PFSK-1 (cell line): ENCODE measurements at regions not wholly inside any gene's neighbourhood (a gene's known extent, or its start where the extent isn't known, plus 50 kb on each side); places are given as distances from the start of the nearest gene placed in this dataset.

Experiments used
- FOXP2 ChIP-seq: optimal IDR thresholded peaks from 2 replicates; pipeline ENCODE3; 2011; ENCODE audit warnings: borderline replicate concordance, control low read depth, inconsistent platforms; ENCODE audit not compliant: insufficient read depth; ENCODE audit errors: extremely low read length, extremely low read depth
- POLR2AphosphoS5 ChIP-seq: IDR thresholded peaks from 2 replicates; pipeline ENCODE4 v1.6.1; 2012; ENCODE audit warnings: low read depth, mild to moderate bottlenecking, control low read depth, low read length, moderate library complexity
- REST ChIP-seq, 2 experiments: IDR thresholded peaks; 2 replicates each; pipeline versions ENCODE4 v1.6.1 to v1.8.0; 2011 to 2012; ENCODE audit warnings: low read depth in 2 of 2, low read length in 2 of 2, control low read depth in 1 of 2, inconsistent platforms in 1 of 2, mild to moderate bottlenecking in 1 of 2, moderate library complexity in 1 of 2; ENCODE audit not compliant: insufficient read depth in 1 of 2
- SIN3A ChIP-seq: IDR thresholded peaks from 2 replicates; pipeline ENCODE4 v1.6.1; 2012; ENCODE audit warnings: mild to moderate bottlenecking, low read length, moderate library complexity, borderline replicate concordance; ENCODE audit not compliant: insufficient read depth
- TAF1 ChIP-seq: IDR thresholded peaks from 2 replicates; pipeline ENCODE4 v1.6.1; 2012; ENCODE audit warnings: low read length, control low read depth, borderline replicate concordance; ENCODE audit not compliant: insufficient read depth

- TF ChIP-seq REST (IDR thresholded peaks at IDR 0.05; ENCODE audit: insufficient read depth in 1 of 2, low read depth in 2 of 2, low read length in 2 of 2) (no peak), POLR2AphosphoS5 (no peak), FOXP2 (no peak), TAF1 (no peak), SIN3A (no peak)
Observed at GRCh38 chr9:90021216-90021906, 416.5 kb downstream of the GADD45G start.

GRCh38 chr9:90022474-90022873 lies 417.7 kb downstream of the GADD45G start:
- TF ChIP-seq TAF1, result no peak
- TF ChIP-seq FOXP2, result no peak
- TF ChIP-seq POLR2AphosphoS5, result no peak
- no peak for TF ChIP-seq SIN3A
- TF ChIP-seq REST (IDR thresholded peaks at IDR 0.05; ENCODE audit: insufficient read depth in 1 of 2, low read depth in 2 of 2, low read length in 2 of 2), result no peak

GRCh38 chr9:90023861-90024260 lies 419.0 kb downstream of the GADD45G start:
- TF ChIP-seq SIN3A (no peak), FOXP2 (no peak), POLR2AphosphoS5 (no peak), REST (IDR thresholded peaks at IDR 0.05; ENCODE audit: insufficient read depth in 1 of 2, low read depth in 2 of 2, low read length in 2 of 2) (no peak), TAF1 (no peak)

GRCh38 chr9:90024409-90024808 lies 419.6 kb downstream of the GADD45G start:
- TF ChIP-seq TAF1 (no peak), SIN3A (no peak), REST (IDR thresholded peaks at IDR 0.05; ENCODE audit: insufficient read depth in 1 of 2, low read depth in 2 of 2, low read length in 2 of 2) (no peak), POLR2AphosphoS5 (no peak), FOXP2 (no peak)

GRCh38 chr9:90024823-90025222 lies 420.0 kb downstream of the GADD45G start:
- no peak for TF ChIP-seq TAF1
- TF ChIP-seq REST (IDR thresholded peaks at IDR 0.05; ENCODE audit: insufficient read depth in 1 of 2, low read depth in 2 of 2, low read length in 2 of 2), result no peak
- TF ChIP-seq SIN3A, result no peak
- no peak for TF ChIP-seq POLR2AphosphoS5
- TF ChIP-seq FOXP2, result no peak
